GM12891 (cell line): ENCODE measurements at regions not wholly inside any gene's neighbourhood (a gene's known extent, or its start where the extent isn't known, plus 50 kb on each side); places are given as distances from the start of the nearest gene placed in this dataset.

Source experiments
- POLR2A ChIP-seq: IDR thresholded peaks from 2 replicates; pipeline ENCODE4 v1.6.1; 2011; ENCODE audit warnings: low read depth, low read length, control low read depth
- POLR2AphosphoS5 ChIP-seq: IDR thresholded peaks from 2 replicates; pipeline ENCODE4 v1.6.1; 2011; ENCODE audit warnings: low read depth, low read length, control low read depth
- TAF1 ChIP-seq: IDR thresholded peaks from 2 replicates; pipeline ENCODE4 v1.6.1; 2011; ENCODE audit warnings: low read depth, low read length, control low read depth

GRCh38 chr5:3428334-3428733, 167.3 kb upstream of the IRX1 start:
- TF ChIP-seq POLR2AphosphoS5 (no peak), POLR2A (no peak), TAF1 (no peak)
